ENCODE measurements at regions not wholly inside any gene's neighbourhood (a gene's known extent, or its start where the extent isn't known, plus 50 kb on each side); places are given as distances from the start of the nearest gene placed in this dataset.

- no peak for TF ChIP-seq CTCF (IDR thresholded peaks at IDR 0.05; ENCODE audit: low read depth, low read length)
- TF ChIP-seq EZH2phosphoT487 (IDR thresholded peaks at IDR 0.05; ENCODE audit: low read depth): no peak
Measured at GRCh38 chr2:195536906-195537305, 120.1 kb upstream of the SLC39A10 start.
